Panc1 (cell line): ENCODE measurements at regions not wholly inside any gene's neighbourhood (a gene's known extent, or its start where the extent isn't known, plus 50 kb on each side); places are given as distances from the start of the nearest gene placed in this dataset.

ENCODE experiments used
- ATAC-seq: fragments of 200-7000 bp; cut with Tn5 transposase; 2 replicates; pipeline ENCODE4 v1.9.1; 2020; ENCODE audit warnings: mild to moderate bottlenecking, moderate library complexity
- BruUV-seq: library from RNA; stranded (reverse); fragments of 400-500 nt; replicated peaks from 2 replicates; lab custom pipeline; 2021; lab: Mats Ljungman, UMichigan
- CTCF ChIA-PET: fragments of 300-600 bp; sonication (Branson Sonifier 250); formaldehyde crosslinking; loops from one replicate; lab custom pipeline; 2022; ENCODE audit warnings: antibody characterized with exemption; lab: Charles Lee
- POLR2A ChIA-PET: fragments of 300-600 bp; sonication (Branson Sonifier 250); formaldehyde crosslinking; loops from one replicate; lab custom pipeline; 2022; ENCODE audit warnings: antibody characterized with exemption; lab: Charles Lee
- DNase-seq: peaks from one replicate; pipeline ENCODE4 v3.0.0-alpha.2; 2010; ENCODE audit warnings: low read depth, low spot score
- H3K27ac ChIP-seq: 2 replicates; pipeline ENCODE4 v1.5.1; 2011; ENCODE audit warnings: mild to moderate bottlenecking, low read length, inconsistent platforms
- H3K27me3 ChIP-seq: fragments of 200-500 bp; sonication (Bioruptor generic); 2 replicates; pipeline ENCODE4 v1.6.0; 2014; ENCODE audit warnings: low read length, inconsistent platforms; ENCODE audit not compliant: control insufficient read depth, insufficient read depth
- H3K36me3 ChIP-seq: fragments of 200-500 bp; sonication (Bioruptor generic); 2 replicates; pipeline ENCODE4 v1.5.1; 2014; ENCODE audit warnings: inconsistent platforms, mild to moderate bottlenecking, low read length, moderate library complexity; ENCODE audit not compliant: control insufficient read depth, insufficient read depth
- H3K4me1 ChIP-seq: 2 replicates; pipeline ENCODE4 v1.5.1; 2011; ENCODE audit warnings: inconsistent platforms, mild to moderate bottlenecking, low read length, moderate library complexity; ENCODE audit not compliant: control insufficient read depth, insufficient read depth
- H3K4me3 ChIP-seq, 2 experiments: 2 replicates each; pipeline ENCODE4 v1.5.1; 2011 to 2012; ENCODE audit warnings: low read depth in 2 of 2, low read length in 2 of 2, mild to moderate bottlenecking in 2 of 2, inconsistent platforms in 1 of 2, moderate library complexity in 1 of 2
- H3K9me3 ChIP-seq: fragments of 200-500 bp; sonication (Bioruptor generic); 2 replicates; pipeline ENCODE4 v1.5.1; 2014; ENCODE audit warnings: low read depth, mild to moderate bottlenecking, inconsistent platforms, low read length, moderate library complexity; ENCODE audit not compliant: control insufficient read depth, insufficient read depth
- CTCF ChIP-seq: fragments of 450-650 bp; IDR thresholded peaks from 2 replicates; pipeline ENCODE4 v1.5.1; 2017; ENCODE audit warnings: mild to moderate bottlenecking
- POLR2AphosphoS5 ChIP-seq: IDR thresholded peaks from 2 replicates; pipeline ENCODE4 v1.6.1; 2012; ENCODE audit warnings: mild to moderate bottlenecking, low read depth, low read length, moderate library complexity
- SIN3A ChIP-seq: IDR thresholded peaks from 2 replicates; pipeline ENCODE4 v1.6.1; 2012; ENCODE audit warnings: low read depth, mild to moderate bottlenecking, low read length, moderate library complexity, borderline replicate concordance; ENCODE audit not compliant: insufficient read depth
- TCF7L2 ChIP-seq: IDR thresholded peaks from 2 replicates; pipeline ENCODE4 v1.6.1; 2011; ENCODE audit warnings: mild to moderate bottlenecking, low read depth, low read length, inconsistent platforms
- in situ Hi-C: cut with HindIII; loops from 2 replicates; pipeline ENCODE4 v1.10.0; 2016; ENCODE audit warnings: low sequenced_read_pairs, low pct_unique_long_range_greater_than_20kb
- intact Hi-C: fragments of 100-400 bp; cut with micrococcal nuclease; formaldehyde crosslinking; loops from one replicate; pipeline ENCODE4 v1.10.0; 2022; ENCODE audit not compliant: unreplicated experiment
- TF ChIP-seq, protein P1 (sequence below), 2 experiments: IDR thresholded peaks; 2 replicates each; pipeline ENCODE4 v1.6.1; 2011 to 2012; ENCODE audit warnings: low read depth in 2 of 2, control low read depth in 1 of 2, low read length in 1 of 2, mild to moderate bottlenecking in 1 of 2, moderate library complexity in 1 of 2; ENCODE audit not compliant: insufficient read depth in 1 of 2

DNA sequence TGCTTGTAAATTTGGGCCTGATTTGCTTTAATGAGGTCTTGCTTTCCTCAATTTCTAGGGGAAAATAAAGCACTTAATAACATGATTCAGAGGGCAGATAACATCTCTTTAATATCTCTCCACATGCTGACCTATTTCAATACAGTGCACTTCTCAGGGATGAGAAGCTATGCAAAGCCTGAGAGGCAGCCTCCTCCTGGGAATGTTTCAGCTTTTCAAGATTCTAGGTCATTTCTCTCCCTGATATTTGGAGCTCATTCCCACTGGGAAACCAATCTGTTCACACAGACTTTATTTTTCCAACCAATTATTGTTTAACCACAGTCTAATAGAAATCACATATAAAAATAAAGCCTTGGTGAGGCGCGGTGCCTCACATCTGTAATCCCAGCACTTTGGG is 67.0 kb upstream of the LSAMP start:
- no TSS peak for BruUV-seq
- intact Hi-C loops, result no loop called here
- Histone ChIP-seq H3K9me3 (no peaks in the 10 kb centered on the region), H3K4me3 (no peak overlapping the region), H3K4me1 (no peaks in the 10 kb centered on the region), H3K27me3 (no peaks in the 10 kb centered on the region), H3K36me3 (no peaks in the 10 kb centered on the region), H3K27ac (no peak overlapping the region)
- CTCF ChIA-PET, result no interaction called here
- ATAC-seq (no peak), DNase-seq (no peak)
- TF ChIP-seq, protein P1, sequence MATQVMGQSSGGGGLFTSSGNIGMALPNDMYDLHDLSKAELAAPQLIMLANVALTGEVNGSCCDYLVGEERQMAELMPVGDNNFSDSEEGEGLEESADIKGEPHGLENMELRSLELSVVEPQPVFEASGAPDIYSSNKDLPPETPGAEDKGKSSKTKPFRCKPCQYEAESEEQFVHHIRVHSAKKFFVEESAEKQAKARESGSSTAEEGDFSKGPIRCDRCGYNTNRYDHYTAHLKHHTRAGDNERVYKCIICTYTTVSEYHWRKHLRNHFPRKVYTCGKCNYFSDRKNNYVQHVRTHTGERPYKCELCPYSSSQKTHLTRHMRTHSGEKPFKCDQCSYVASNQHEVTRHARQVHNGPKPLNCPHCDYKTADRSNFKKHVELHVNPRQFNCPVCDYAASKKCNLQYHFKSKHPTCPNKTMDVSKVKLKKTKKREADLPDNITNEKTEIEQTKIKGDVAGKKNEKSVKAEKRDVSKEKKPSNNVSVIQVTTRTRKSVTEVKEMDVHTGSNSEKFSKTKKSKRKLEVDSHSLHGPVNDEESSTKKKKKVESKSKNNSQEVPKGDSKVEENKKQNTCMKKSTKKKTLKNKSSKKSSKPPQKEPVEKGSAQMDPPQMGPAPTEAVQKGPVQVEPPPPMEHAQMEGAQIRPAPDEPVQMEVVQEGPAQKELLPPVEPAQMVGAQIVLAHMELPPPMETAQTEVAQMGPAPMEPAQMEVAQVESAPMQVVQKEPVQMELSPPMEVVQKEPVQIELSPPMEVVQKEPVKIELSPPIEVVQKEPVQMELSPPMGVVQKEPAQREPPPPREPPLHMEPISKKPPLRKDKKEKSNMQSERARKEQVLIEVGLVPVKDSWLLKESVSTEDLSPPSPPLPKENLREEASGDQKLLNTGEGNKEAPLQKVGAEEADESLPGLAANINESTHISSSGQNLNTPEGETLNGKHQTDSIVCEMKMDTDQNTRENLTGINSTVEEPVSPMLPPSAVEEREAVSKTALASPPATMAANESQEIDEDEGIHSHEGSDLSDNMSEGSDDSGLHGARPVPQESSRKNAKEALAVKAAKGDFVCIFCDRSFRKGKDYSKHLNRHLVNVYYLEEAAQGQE (IDR thresholded peaks at IDR 0.05; ENCODE audit: insufficient read depth in 1 of 2, low read depth in 2 of 2, low read length in 1 of 2), result no peak
- no peak for TF ChIP-seq TCF7L2
- TF ChIP-seq CTCF, result no peak
- TF ChIP-seq SIN3A, result no peak
- no peak for TF ChIP-seq POLR2AphosphoS5
- in situ Hi-C loops, result no loop called here
- POLR2A ChIA-PET, result no interaction called here

DNA sequence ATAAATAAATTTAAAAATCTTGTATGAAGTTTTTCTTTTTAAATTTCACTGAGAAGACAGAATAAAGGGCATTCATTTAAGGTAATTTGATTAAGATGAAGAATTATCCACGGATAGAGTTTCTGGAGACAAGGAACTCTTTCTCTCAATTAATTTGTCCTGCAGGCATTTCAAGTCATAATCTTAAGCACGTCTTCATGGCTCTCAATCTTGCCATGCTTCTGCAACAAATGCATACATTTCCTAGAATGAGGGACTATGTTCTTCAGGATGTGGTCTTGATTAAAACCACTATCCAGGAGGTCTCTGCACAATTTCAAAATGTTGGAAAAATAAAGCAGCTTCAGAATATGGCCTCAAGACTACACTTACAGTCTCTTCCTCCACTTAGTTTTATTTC is 67.6 kb upstream of the LSAMP start:
- H3K27ac ChIP-seq, result no peak overlapping the region
- DNase-seq (no peak), ATAC-seq (no peak)
- H3K9me3 ChIP-seq, result no peaks in the 10 kb centered on the region
- BruUV-seq, result no TSS peak
- CTCF ChIA-PET, result no interaction called here
- no peaks in the 10 kb centered on the region for H3K36me3 ChIP-seq
- POLR2A ChIA-PET, result no interaction called here
- intact Hi-C loops, result no loop called here
- TF ChIP-seq SIN3A (no peak), TCF7L2 (no peak), POLR2AphosphoS5 (no peak)
- no peaks in the 10 kb centered on the region for H3K4me1 ChIP-seq
- in situ Hi-C loops, result no loop called here
- no peaks in the 10 kb centered on the region for H3K27me3 ChIP-seq
- H3K4me3 ChIP-seq, result no peak overlapping the region

DNA sequence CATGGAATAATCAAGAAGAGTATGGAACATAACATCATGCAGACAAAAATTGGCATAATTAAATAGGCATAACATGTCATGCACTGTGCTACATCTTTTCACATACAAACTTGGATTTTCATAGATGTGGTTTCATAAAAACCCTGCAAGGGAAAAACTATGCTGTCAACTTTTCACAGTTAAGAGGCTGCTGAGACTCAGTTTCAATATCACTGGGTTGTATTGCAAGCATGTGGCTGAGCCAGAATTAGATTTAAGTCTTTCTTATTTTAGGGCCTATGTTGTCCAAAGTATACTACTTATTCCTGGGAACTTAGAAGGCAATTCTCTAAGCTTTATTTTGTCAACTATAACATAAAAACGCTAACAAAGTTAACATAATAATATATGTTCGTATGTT is 70.7 kb upstream of the LSAMP start:
- no peak overlapping the region for H3K27ac ChIP-seq
- intact Hi-C loops, result no loop called here
- DNase-seq (no peak), ATAC-seq (no peak)
- H3K27me3 ChIP-seq, result no peaks in the 10 kb centered on the region
- H3K9me3 ChIP-seq, result no peaks in the 10 kb centered on the region
- BruUV-seq, result no TSS peak
- ChIA-PET CTCF (no interaction called here), POLR2A (no interaction called here)
- in situ Hi-C loops, result no loop called here
- no peak overlapping the region for H3K4me3 ChIP-seq
- no peaks in the 10 kb centered on the region for H3K4me1 ChIP-seq
- H3K36me3 ChIP-seq, result no peaks in the 10 kb centered on the region
- TF ChIP-seq SIN3A (no peak), CTCF (no peak), POLR2AphosphoS5 (no peak), TCF7L2 (no peak)
- TF ChIP-seq, protein P1 (IDR thresholded peaks at IDR 0.05; ENCODE audit: insufficient read depth in 1 of 2, low read depth in 2 of 2, low read length in 1 of 2), result no peak
